Chondrocyte (in vitro differentiated cells): ENCODE measurements at regions not wholly inside any gene's neighbourhood (a gene's known extent, or its start where the extent isn't known, plus 50 kb on each side); places are given as distances from the start of the nearest gene placed in this dataset.

Experiments
- DNase-seq: peaks from one replicate; pipeline ENCODE4 v3.0.0; 2021; ENCODE audit warnings: mixed read lengths, low spot score
- H3K27ac Mint-ChIP-seq: one replicate; pipeline ENCODE4 v1.8.0; 2021; ENCODE audit warnings: mild to moderate bottlenecking, moderate library complexity, mixed read lengths; ENCODE audit not compliant: unreplicated experiment
- H3K27me3 Mint-ChIP-seq: 2 replicates; pipeline ENCODE4 v1.8.0; 2021; ENCODE audit warnings: low read depth, mixed read lengths
- H3K36me3 Mint-ChIP-seq: 2 replicates; pipeline ENCODE4 v1.8.0; 2021; ENCODE audit warnings: low read depth, mixed read lengths
- H3K4me1 Mint-ChIP-seq: 2 replicates; pipeline ENCODE4 v1.8.0; 2021; ENCODE audit warnings: low read depth, mild to moderate bottlenecking, mixed read lengths
- H3K4me3 Mint-ChIP-seq: one replicate; pipeline ENCODE4 v1.8.0; 2021; ENCODE audit warnings: mild to moderate bottlenecking, moderate library complexity, mixed read lengths; ENCODE audit not compliant: unreplicated experiment
- H3K9me3 Mint-ChIP-seq: 2 replicates; pipeline ENCODE4 v1.8.0; 2021; ENCODE audit warnings: low read depth, mixed read lengths
- TF ChIP-seq, protein P1 (sequence below): fragments of 200-600 bp; sonication (generic); IDR thresholded peaks from 2 replicates; pipeline ENCODE4 v1.5.0; 2021; ENCODE audit warnings: antibody characterized with exemption, mild to moderate bottlenecking, moderate library complexity

GRCh38 chr4:186347743-186348142 is 81.8 kb downstream of the F11 start:
- no peaks in the 10 kb centered on the region for H3K9me3 Mint-ChIP-seq
- no peaks in the 10 kb centered on the region for H3K4me1 Mint-ChIP-seq
- peaks cover 12% of the 10 kb centered on the region for H3K27me3 Mint-ChIP-seq
- TF ChIP-seq, protein P1, sequence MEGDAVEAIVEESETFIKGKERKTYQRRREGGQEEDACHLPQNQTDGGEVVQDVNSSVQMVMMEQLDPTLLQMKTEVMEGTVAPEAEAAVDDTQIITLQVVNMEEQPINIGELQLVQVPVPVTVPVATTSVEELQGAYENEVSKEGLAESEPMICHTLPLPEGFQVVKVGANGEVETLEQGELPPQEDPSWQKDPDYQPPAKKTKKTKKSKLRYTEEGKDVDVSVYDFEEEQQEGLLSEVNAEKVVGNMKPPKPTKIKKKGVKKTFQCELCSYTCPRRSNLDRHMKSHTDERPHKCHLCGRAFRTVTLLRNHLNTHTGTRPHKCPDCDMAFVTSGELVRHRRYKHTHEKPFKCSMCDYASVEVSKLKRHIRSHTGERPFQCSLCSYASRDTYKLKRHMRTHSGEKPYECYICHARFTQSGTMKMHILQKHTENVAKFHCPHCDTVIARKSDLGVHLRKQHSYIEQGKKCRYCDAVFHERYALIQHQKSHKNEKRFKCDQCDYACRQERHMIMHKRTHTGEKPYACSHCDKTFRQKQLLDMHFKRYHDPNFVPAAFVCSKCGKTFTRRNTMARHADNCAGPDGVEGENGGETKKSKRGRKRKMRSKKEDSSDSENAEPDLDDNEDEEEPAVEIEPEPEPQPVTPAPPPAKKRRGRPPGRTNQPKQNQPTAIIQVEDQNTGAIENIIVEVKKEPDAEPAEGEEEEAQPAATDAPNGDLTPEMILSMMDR: no peak
- no peaks in the 10 kb centered on the region for H3K36me3 Mint-ChIP-seq
- no peak overlapping the region for H3K27ac Mint-ChIP-seq
- DNase-seq: no peak
- no peak overlapping the region for H3K4me3 Mint-ChIP-seq

DNA sequence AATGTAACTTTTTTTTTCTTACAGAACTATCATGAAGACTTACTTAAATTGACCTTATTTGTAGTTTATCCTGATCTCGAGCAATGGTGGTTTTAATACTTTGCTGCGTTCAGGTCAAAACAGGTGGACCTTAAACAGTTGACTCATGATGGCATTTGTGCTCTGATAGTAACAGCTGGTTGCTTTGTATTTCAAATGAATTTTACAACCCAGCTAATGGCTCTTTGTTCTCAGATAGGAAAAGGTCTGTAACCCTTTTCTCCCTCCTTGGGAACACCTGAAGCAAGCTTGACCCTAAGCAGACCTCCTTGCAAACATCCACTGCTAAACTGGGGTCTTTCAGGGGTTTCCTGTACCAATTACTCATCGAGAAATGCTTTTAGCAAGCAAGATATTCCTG is 79.2 kb downstream of the F11 start:
- Mint-ChIP-seq H3K27me3 (peaks cover 9% of the 10 kb centered on the region), H3K4me3 (no peak overlapping the region), H3K27ac (no peak overlapping the region), H3K36me3 (no peaks in the 10 kb centered on the region), H3K9me3 (peaks cover 3% of the 10 kb centered on the region), H3K4me1 (no peaks in the 10 kb centered on the region)
- TF ChIP-seq, protein P1: no peak
- no peak for DNase-seq

- no peak for DNase-seq
- Mint-ChIP-seq H3K4me1 (no peaks in the 10 kb centered on the region), H3K27me3 (peaks cover 5% of the 10 kb centered on the region), H3K27ac (no peak overlapping the region), H3K9me3 (peaks cover 3% of the 10 kb centered on the region), H3K36me3 (no peaks in the 10 kb centered on the region), H3K4me3 (no peak overlapping the region)
- TF ChIP-seq, protein P1: no peak
Measured at GRCh38 chr4:186342582-186342981, 76.6 kb downstream of the F11 start.

DNA sequence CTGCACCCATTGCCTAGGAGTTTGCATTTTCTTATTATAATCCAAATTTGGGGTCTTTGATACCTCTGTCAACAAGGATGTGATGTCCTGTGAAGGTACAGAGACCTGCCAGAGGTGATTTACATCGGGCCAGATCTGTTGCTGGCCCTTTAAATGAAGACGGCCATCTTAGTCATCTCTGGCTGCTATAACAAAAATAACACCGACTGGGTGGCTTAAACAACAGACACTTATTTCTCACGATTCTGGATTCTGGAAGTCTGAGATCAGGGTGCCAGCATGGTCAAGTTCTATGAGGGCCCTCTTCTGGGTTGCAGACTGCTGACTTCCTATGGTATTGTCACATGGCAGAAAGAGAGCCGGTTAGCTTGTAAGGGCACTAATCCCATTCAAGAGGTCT is 75.7 kb downstream of the F11 start:
- TF ChIP-seq, protein P1: no peak
- Mint-ChIP-seq H3K4me3 (no peak overlapping the region), H3K27ac (no peak overlapping the region), H3K36me3 (no peaks in the 10 kb centered on the region), H3K27me3 (peaks cover 4% of the 10 kb centered on the region), H3K9me3 (peaks cover 3% of the 10 kb centered on the region), H3K4me1 (no peaks in the 10 kb centered on the region)
- DNase-seq: no peak
